ENCODE measurements at regions not wholly inside any gene's neighbourhood (a gene's known extent, or its start where the extent isn't known, plus 50 kb on each side); places are given as distances from the start of the nearest gene placed in this dataset.
"Not testable (repeated sequence)": the region's sequence is repeated elsewhere in the genome, so short reads cannot be mapped to it uniquely, and the experiment has no call there.

GRCh38 chr6:58238421-58238820 lies 921.0 kb downstream of the PRIM2 start:
- TF ChIP-seq OSR1 (CRISPR knock-in tag; IDR thresholded peaks at IDR 0.05); GLIS3 (CRISPR knock-in tag; IDR thresholded peaks at IDR 0.05); ZFP3 (CRISPR knock-in tag; IDR thresholded peaks at IDR 0.05); ISL1 (CRISPR knock-in tag; IDR thresholded peaks at IDR 0.05); ARNTL (CRISPR knock-in tag; IDR thresholded peaks at IDR 0.05; ENCODE audit: borderline replicate concordance, low read depth); TOX (CRISPR knock-in tag; IDR thresholded peaks at IDR 0.05; ENCODE audit: borderline replicate concordance); ZNF565 (CRISPR knock-in tag; conservative IDR thresholded peaks at IDR 0.05; ENCODE audit: low read depth); RARB (CRISPR knock-in tag; IDR thresholded peaks at IDR 0.05); CSRNP3 (CRISPR knock-in tag; IDR thresholded peaks at IDR 0.05): not testable (repeated sequence)
- TF ChIP-seq, protein P1, sequence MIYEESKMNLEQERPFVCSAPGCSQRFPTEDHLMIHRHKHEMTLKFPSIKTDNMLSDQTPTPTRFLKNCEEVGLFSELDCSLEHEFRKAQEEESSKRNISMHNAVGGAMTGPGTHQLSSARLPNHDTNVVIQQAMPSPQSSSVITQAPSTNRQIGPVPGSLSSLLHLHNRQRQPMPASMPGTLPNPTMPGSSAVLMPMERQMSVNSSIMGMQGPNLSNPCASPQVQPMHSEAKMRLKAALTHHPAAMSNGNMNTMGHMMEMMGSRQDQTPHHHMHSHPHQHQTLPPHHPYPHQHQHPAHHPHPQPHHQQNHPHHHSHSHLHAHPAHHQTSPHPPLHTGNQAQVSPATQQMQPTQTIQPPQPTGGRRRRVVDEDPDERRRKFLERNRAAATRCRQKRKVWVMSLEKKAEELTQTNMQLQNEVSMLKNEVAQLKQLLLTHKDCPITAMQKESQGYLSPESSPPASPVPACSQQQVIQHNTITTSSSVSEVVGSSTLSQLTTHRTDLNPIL (CRISPR knock-in tag; IDR thresholded peaks at IDR 0.05; ENCODE audit: low read depth) = not testable (repeated sequence)

Data from SK-N-SH treated with all-trans-retinoic acid at 6 μM for 48 hours (cell line).